Stomach (tissue), 8 donors: ENCODE measurements at regions not wholly inside any gene's neighbourhood (a gene's known extent, or its start where the extent isn't known, plus 50 kb on each side); places are given as distances from the start of the nearest gene placed in this dataset.
A peak's percentile ranks its signal among the peaks of the same experiment; 100 is the strongest.

ENCODE experiments used
- DNase-seq, 2 donors: peaks; one replicate each; pipeline versions ENCODE4 v3.0.0 to v3.0.0-alpha.2; 2013 to 2019
- H3K27ac ChIP-seq, 5 donors: fragments of 200-600 bp in 4 of 5; sonication (generic) in 4 of 5; one replicate each; pipeline ENCODE4 v1.5.1; 2013 to 2019; ENCODE audit warnings: mild to moderate bottlenecking in 1 of 5, moderate library complexity in 1 of 5
- H3K27me3 ChIP-seq, 3 donors: fragments of 200-600 bp; sonication (generic); one replicate each; pipeline ENCODE4 v1.5.1; 2017 to 2019; ENCODE audit warnings: mixed run types in 1 of 3
- H3K36me3 ChIP-seq, 4 donors: fragments of 200-600 bp; sonication (generic); 1 replicate in 3 of 4; 2 replicates in 1 of 4; pipeline ENCODE4 v1.5.1; 2016 to 2019
- H3K4me1 ChIP-seq, 4 donors: fragments of 200-600 bp; sonication (generic); one replicate each; pipeline ENCODE4 v1.5.1; 2016 to 2019
- H3K4me3 ChIP-seq, 4 donors: fragments of 200-600 bp; sonication (generic) in 3 of 4; one replicate each; pipeline ENCODE4 v1.5.1; 2016 to 2019; ENCODE audit warnings: mild to moderate bottlenecking in 1 of 4
- H3K9me3 ChIP-seq, 4 donors: fragments of 200-600 bp; sonication (generic); one replicate each; pipeline ENCODE4 v1.5.1; 2016 to 2019
- CTCF ChIP-seq, 7 experiments: fragments of 450-650 bp in 4 of 7; fragments of 200-600 bp in 3 of 7; sonication (generic) in 3 of 7; IDR thresholded peaks; one replicate each; pipeline ENCODE4 v1.5.1; 2016 to 2019; ENCODE audit warnings: antibody characterized with exemption in 7 of 7, control low read depth in 2 of 7, mild to moderate bottlenecking in 1 of 7
- EP300 ChIP-seq: sonication (generic); formaldehyde crosslinking; IDR thresholded peaks from one replicate; pipeline ENCODE4 v1.6.1; 2017; ENCODE audit warnings: antibody characterized with exemption
- POLR2A ChIP-seq, 4 donors: fragments of 450-650 bp; IDR thresholded peaks; one replicate each; pipeline ENCODE4 v1.6.1; 2016; ENCODE audit warnings: antibody characterized with exemption in 4 of 4, control low read depth in 2 of 4, mild to moderate bottlenecking in 1 of 4, moderate library complexity in 1 of 4
- POLR2AphosphoS5 ChIP-seq, 3 donors: sonication (generic); formaldehyde crosslinking; IDR thresholded peaks; one replicate each; pipeline ENCODE4 v1.6.1; 2016; ENCODE audit warnings: antibody characterized with exemption in 3 of 3
- WGBS, 5 donors: extraction: QIAGEN DNeasy Blood & Tissue Kit in 3 of 5; methylation state at CpG; one replicate each; pipeline versions ENCODE4 v1.1.5 to v1.1.7; 2013 to 2018; 5-methylcytosine and 5-hydroxymethylcytosine counted together
- intact Hi-C: fragments of 100-400 bp; cut with DNase I; formaldehyde crosslinking; loops from one replicate; pipeline ENCODE4 v1.15.1; 2023; ENCODE audit warnings: low total_unique reads
- donor health status: healthy with polysubstance abuse.
- donor health status: Bipolar disorder and iron deficiency.
- donor health status: healthy.

DNA sequence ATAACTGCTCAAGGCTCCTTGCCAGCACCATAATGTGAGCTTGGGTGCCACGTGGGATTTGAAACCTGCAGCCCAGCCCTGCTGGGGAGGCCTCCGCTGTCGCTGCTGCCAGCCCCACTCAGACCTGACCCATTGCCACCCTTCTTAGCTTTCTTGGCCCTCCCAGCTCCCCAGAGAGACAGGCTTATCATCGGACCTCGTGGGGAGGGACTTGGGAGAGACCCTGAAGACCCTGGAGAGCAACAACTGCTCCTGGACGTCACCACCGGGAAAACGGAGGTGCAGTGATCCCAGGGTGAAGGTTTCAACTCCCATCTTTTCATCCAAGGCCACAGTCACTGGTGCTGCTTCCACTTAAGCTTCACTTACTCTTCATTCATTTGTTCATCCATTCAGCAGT, 596.1 kb downstream of the PTPRU start:
- Histone ChIP-seq H3K4me3 (no peak overlapping the region), H3K9me3 (no peaks in the 10 kb centered on the region), H3K27ac (no peak overlapping the region), H3K27me3 (peaks cover 0 to 36% (median 10%) of the 10 kb centered on the region in 3 donors), H3K4me1 (no peaks in the 10 kb centered on the region), H3K36me3 (no peaks in the 10 kb centered on the region)
- no peak for TF ChIP-seq EP300
- no peak for TF ChIP-seq POLR2AphosphoS5 (IDR thresholded peaks at IDR 0.05)
- no peak for TF ChIP-seq POLR2A (IDR thresholded peaks at IDR 0.05)
- TF ChIP-seq CTCF (IDR thresholded peaks at IDR 0.05): no peak
- WGBS, 5 donors: 73 to 81% (median 76%) methylated on average over 8 of the region's 8 CpGs
- DNase-seq: peak in 1 of 2 donors; percentile 17
- intact Hi-C loops: no loop called here

GRCh38 chr1:29831500-29832117, 595.3 kb downstream of the PTPRU start:
- DNase-seq: no peak
- no peak for TF ChIP-seq EP300
- TF ChIP-seq CTCF (IDR thresholded peaks at IDR 0.05): no peak
- TF ChIP-seq POLR2AphosphoS5 (IDR thresholded peaks at IDR 0.05): no peak
- no peak for TF ChIP-seq POLR2A (IDR thresholded peaks at IDR 0.05)
- 65 to 83% (median 76%) methylated on average over 7 of the region's 7 CpGs for WGBS, 5 donors
- Histone ChIP-seq H3K27me3 (peaks cover 0 to 43% (median 14%) of the 10 kb centered on the region in 3 donors), H3K36me3 (no peaks in the 10 kb centered on the region), H3K9me3 (no peaks in the 10 kb centered on the region), H3K27ac (no peak overlapping the region), H3K4me1 (no peaks in the 10 kb centered on the region), H3K4me3 (no peak overlapping the region)
- intact Hi-C loops: no loop called here

DNA sequence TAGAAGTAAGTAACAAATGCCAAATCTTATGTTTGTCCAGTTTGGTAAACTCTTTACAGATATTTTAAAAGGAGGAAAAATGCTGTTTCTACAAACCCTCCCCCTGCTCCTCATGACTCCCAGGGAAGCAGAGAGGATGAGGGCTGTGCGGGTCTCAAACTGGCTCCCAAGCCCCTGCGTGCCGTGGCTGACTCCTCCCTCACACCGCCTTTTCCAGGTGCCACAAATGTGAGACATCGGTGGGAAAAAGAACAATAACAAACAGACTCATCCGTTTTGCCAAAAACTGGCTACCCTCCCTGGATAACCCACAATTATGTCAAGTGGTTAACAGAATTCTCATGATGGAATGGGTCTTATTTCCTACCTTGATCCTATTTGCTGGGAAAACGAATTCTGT, 594.6 kb downstream of the PTPRU start:
- DNase-seq: no peak
- Histone ChIP-seq H3K27me3 (peaks cover 0 to 43% (median 14%) of the 10 kb centered on the region in 3 donors), H3K4me1 (no peaks in the 10 kb centered on the region), H3K9me3 (no peaks in the 10 kb centered on the region), H3K27ac (no peak overlapping the region), H3K4me3 (no peak overlapping the region), H3K36me3 (no peaks in the 10 kb centered on the region)
- intact Hi-C loops: no loop called here
- WGBS, 5 donors: 56 to 75% (median 69%) methylated on average over 7 of the region's 7 CpGs
- TF ChIP-seq CTCF (IDR thresholded peaks at IDR 0.05) (no peak), POLR2A (IDR thresholded peaks at IDR 0.05) (no peak), POLR2AphosphoS5 (IDR thresholded peaks at IDR 0.05) (no peak), EP300 (no peak)

GRCh38 chr1:29830383-29830782, 594.1 kb downstream of the PTPRU start:
- Histone ChIP-seq H3K36me3 (no peaks in the 10 kb centered on the region), H3K9me3 (no peaks in the 10 kb centered on the region), H3K4me3 (no peak overlapping the region), H3K27me3 (peaks cover 0 to 43% (median 14%) of the 10 kb centered on the region in 3 donors), H3K27ac (no peak overlapping the region), H3K4me1 (no peaks in the 10 kb centered on the region)
- intact Hi-C loops: no loop called here
- WGBS, 5 donors: 52 to 64% (median 63%) methylated on average over 5 to 8 of the region's 8 CpGs
- peak in 1 of 2 donors; percentile 10 for DNase-seq
- TF ChIP-seq POLR2AphosphoS5 (IDR thresholded peaks at IDR 0.05) (no peak), EP300 (no peak), POLR2A (IDR thresholded peaks at IDR 0.05) (no peak), CTCF (IDR thresholded peaks at IDR 0.05) (no peak)
